Mesodermal cell (in vitro differentiated cells): ENCODE measurements at regions not wholly inside any gene's neighbourhood (a gene's known extent, or its start where the extent isn't known, plus 50 kb on each side); places are given as distances from the start of the nearest gene placed in this dataset.

Experiments used
- H3K27ac ChIP-seq: 2 replicates; pipeline ENCODE4 v1.7.0; 2013; ENCODE audit warnings: mild to moderate bottlenecking, low read depth, low read length, moderate library complexity; ENCODE audit not compliant: severe bottlenecking
- H3K36me3 ChIP-seq: 2 replicates; pipeline ENCODE4 v1.7.1; 2013; ENCODE audit warnings: mild to moderate bottlenecking, low read length, moderate library complexity; ENCODE audit not compliant: control insufficient read depth, insufficient read depth
- H3K4me1 ChIP-seq: one replicate; pipeline ENCODE4 v1.7.1; 2013; ENCODE audit warnings: mild to moderate bottlenecking, low read length; ENCODE audit not compliant: insufficient read depth, control insufficient read depth, poor library complexity, severe bottlenecking
- H3K4me3 ChIP-seq: 2 replicates; pipeline ENCODE4 v1.7.0; 2013; ENCODE audit warnings: low read length, control low read depth, mild to moderate bottlenecking; ENCODE audit not compliant: insufficient read depth, poor library complexity, severe bottlenecking; ENCODE audit errors: extremely low read depth
- H3K9me3 ChIP-seq: 2 replicates; pipeline ENCODE4 v1.7.1; 2013; ENCODE audit warnings: mild to moderate bottlenecking, low read length, moderate library complexity; ENCODE audit not compliant: control insufficient read depth
- WGBS, 2 experiments: methylation state at CpG; one replicate each; pipeline ENCODE4 v1.1.5; 2013; ENCODE audit warnings: missing lambda C conversion rate in 2 of 2; ENCODE audit not compliant: insufficient coverage in 2 of 2; 5-methylcytosine and 5-hydroxymethylcytosine counted together

DNA sequence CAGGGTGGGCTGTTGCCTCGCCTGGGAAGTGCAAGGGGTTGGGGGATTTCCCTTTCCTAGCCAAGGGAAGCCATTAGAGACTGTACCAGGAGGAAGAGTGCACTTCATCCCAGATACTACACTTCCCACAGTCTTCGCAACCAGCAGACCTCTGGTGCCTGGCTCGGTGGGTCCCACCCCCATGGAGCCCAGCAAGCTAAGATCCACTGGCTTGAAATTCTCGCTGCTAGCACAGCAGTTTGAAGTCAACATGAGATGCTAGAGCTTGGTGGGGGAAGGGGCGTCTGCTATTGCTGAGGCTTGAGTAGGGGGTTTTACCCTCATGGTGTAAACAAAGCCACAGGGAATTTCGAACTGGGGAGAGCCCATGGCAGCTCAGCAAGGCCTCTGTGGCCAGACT is 586.4 kb downstream of the HTR1A start:
- 86 to 88% methylated on average over 4 to 6 of the region's 6 CpGs for WGBS, 2 experiments
- H3K4me1 ChIP-seq, result no peaks in the 10 kb centered on the region
- no peaks in the 10 kb centered on the region for H3K9me3 ChIP-seq
- no peaks in the 10 kb centered on the region for H3K36me3 ChIP-seq
- H3K27ac ChIP-seq, result no peak overlapping the region
- no peak overlapping the region for H3K4me3 ChIP-seq

- no peaks in the 10 kb centered on the region for H3K9me3 ChIP-seq
- H3K4me3 ChIP-seq, result no peak overlapping the region
- H3K4me1 ChIP-seq, result no peaks in the 10 kb centered on the region
- H3K27ac ChIP-seq, result no peak overlapping the region
- H3K36me3 ChIP-seq, result no peaks in the 10 kb centered on the region
Measured at GRCh38 chr5:63374085-63374484, 588.2 kb downstream of the HTR1A start.

DNA sequence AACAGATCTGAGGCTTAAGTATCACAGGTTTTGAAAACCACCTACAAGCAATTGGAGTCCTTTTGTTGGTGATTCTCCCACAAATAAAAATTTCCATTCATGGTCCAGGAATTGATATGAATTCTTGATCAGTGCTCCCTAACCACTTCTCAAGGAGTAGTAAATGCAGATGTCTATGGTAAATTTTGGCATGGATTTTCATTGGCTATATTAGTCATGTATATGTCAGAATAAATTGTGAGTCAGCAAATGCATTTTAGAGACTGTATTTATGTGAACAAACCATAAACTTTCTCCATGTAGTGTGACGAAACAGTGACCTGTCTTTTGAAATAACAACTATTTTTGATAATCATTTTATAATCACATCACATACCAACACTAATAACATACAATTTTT is 611.1 kb downstream of the HTR1A start:
- WGBS, 2 experiments, result no CpG with 5 or more reads among the region's 1 CpG
- Histone ChIP-seq H3K27ac (no peak overlapping the region), H3K9me3 (no peaks in the 10 kb centered on the region), H3K4me1 (no peaks in the 10 kb centered on the region), H3K36me3 (no peaks in the 10 kb centered on the region), H3K4me3 (no peak overlapping the region)

GRCh38 chr5:63346451-63346850 is 615.8 kb downstream of the HTR1A start:
- Histone ChIP-seq H3K27ac (no peak overlapping the region), H3K4me3 (no peak overlapping the region), H3K9me3 (no peaks in the 10 kb centered on the region), H3K36me3 (no peaks in the 10 kb centered on the region), H3K4me1 (no peaks in the 10 kb centered on the region)

DNA sequence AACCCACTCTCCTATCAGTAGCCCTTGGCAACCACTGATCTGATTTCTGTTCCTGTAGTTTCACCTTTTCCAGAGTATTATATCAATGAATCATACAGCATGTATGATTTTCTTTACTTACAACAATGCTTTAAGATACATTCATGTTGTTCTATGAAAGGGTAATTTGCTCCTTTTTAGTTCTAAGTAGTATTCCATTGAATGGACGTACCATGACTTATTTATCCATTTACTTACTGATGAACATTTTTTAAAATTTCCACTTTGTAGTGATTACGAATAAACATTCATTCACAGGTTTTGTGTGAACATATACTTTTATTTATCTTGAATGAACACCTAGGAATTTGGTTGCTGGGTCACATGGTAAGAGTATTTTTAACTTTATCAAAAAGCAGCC is 620.8 kb downstream of the HTR1A start:
- H3K4me1 ChIP-seq, result no peaks in the 10 kb centered on the region
- no peaks in the 10 kb centered on the region for H3K9me3 ChIP-seq
- WGBS, 2 experiments, result no CpG with 5 or more reads among the region's 2 CpGs
- H3K36me3 ChIP-seq, result no peaks in the 10 kb centered on the region
- no peak overlapping the region for H3K4me3 ChIP-seq
- no peak overlapping the region for H3K27ac ChIP-seq

GRCh38 chr5:63323926-63324325 is 638.3 kb downstream of the HTR1A start:
- no peak overlapping the region for H3K4me3 ChIP-seq
- H3K27ac ChIP-seq, result no peak overlapping the region
- H3K36me3 ChIP-seq, result no peaks in the 10 kb centered on the region
- WGBS, 2 experiments, result 43 to 100% methylated on average over 1 of the region's 1 CpG
- H3K4me1 ChIP-seq, result no peaks in the 10 kb centered on the region
- H3K9me3 ChIP-seq, result no peaks in the 10 kb centered on the region

- H3K36me3 ChIP-seq, result no peaks in the 10 kb centered on the region
- H3K9me3 ChIP-seq, result no peaks in the 10 kb centered on the region
- H3K4me3 ChIP-seq, result no peak overlapping the region
- no peaks in the 10 kb centered on the region for H3K4me1 ChIP-seq
- 93 to 100% methylated on average over 1 to 2 of the region's 6 CpGs for WGBS, 2 experiments
- H3K27ac ChIP-seq, result no peak overlapping the region
Measured at GRCh38 chr5:63314551-63314950, 647.7 kb downstream of the HTR1A start.

- no peaks in the 10 kb centered on the region for H3K9me3 ChIP-seq
- no peak overlapping the region for H3K27ac ChIP-seq
- WGBS, 2 experiments, result no CpG with 5 or more reads among the region's 1 CpG
- no peaks in the 10 kb centered on the region for H3K36me3 ChIP-seq
- no peak overlapping the region for H3K4me3 ChIP-seq
- H3K4me1 ChIP-seq, result no peaks in the 10 kb centered on the region
Measured at GRCh38 chr5:63310644-63311043, 651.6 kb downstream of the HTR1A start.

GRCh38 chr5:63306909-63307308 is 655.3 kb downstream of the HTR1A start:
- no peaks in the 10 kb centered on the region for H3K4me1 ChIP-seq
- H3K27ac ChIP-seq, result no peak overlapping the region
- no peaks in the 10 kb centered on the region for H3K9me3 ChIP-seq
- H3K4me3 ChIP-seq, result no peak overlapping the region
- H3K36me3 ChIP-seq, result no peaks in the 10 kb centered on the region
- no CpG with 5 or more reads among the region's 1 CpG for WGBS, 2 experiments

- Histone ChIP-seq H3K27ac (no peak overlapping the region), H3K9me3 (no peaks in the 10 kb centered on the region), H3K4me3 (no peak overlapping the region), H3K36me3 (no peaks in the 10 kb centered on the region), H3K4me1 (no peaks in the 10 kb centered on the region)
- no CpG with 5 or more reads among the region's 1 CpG for WGBS, 2 experiments
Measured at GRCh38 chr5:63293317-63293716, 668.9 kb downstream of the HTR1A start.

GRCh38 chr5:63286724-63287123 is 675.5 kb downstream of the HTR1A start:
- Histone ChIP-seq H3K9me3 (no peaks in the 10 kb centered on the region), H3K4me3 (no peak overlapping the region), H3K36me3 (no peaks in the 10 kb centered on the region), H3K27ac (no peak overlapping the region), H3K4me1 (no peaks in the 10 kb centered on the region)
- WGBS, 2 experiments, result 94 to 100% methylated on average over 2 of the region's 4 CpGs

DNA sequence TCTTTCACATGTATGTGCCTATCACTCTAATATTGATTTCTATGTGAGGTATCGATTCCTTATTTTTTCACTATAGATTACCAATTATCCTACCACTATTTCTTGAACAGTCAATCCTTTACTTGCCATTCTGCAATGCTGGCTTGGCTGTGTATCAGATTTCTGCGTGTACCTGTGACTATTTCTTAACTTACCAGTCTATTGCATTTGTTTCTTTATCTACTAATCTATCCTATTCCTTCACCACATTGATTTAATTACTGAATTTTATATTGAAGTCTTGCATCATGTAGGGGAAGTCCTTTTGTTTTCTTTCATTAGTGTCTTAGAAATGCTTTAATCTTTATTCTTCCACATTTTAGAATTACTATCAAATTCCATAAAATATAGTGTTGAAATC is 684.8 kb downstream of the LRRC70 start:
- WGBS, 2 experiments, result 100% methylated on average over 1 of the region's 2 CpGs
- Histone ChIP-seq H3K36me3 (no peaks in the 10 kb centered on the region), H3K9me3 (no peaks in the 10 kb centered on the region), H3K4me3 (no peak overlapping the region), H3K4me1 (peaks cover 8% of the 10 kb centered on the region), H3K27ac (no peak overlapping the region)
